ENCODE measurements at regions not wholly inside any gene's neighbourhood (a gene's known extent, or its start where the extent isn't known, plus 50 kb on each side); places are given as distances from the start of the nearest gene placed in this dataset.
"Not testable (repeated sequence)": the region's sequence is repeated elsewhere in the genome, so short reads cannot be mapped to it uniquely, and the experiment has no call there.

GRCh38 chr11:71712350-71712749 lies 120.7 kb upstream of the DEFB108B start:
- DNase-seq; in situ Hi-C loops (cut with HindIII; ENCODE audit: low pct_ligation_motif_present, low pct_unique_long_range_greater_than_20kb, low sequenced_read_pairs): not testable (repeated sequence)

GRCh38 chr11:71712846-71713245 lies 120.2 kb upstream of the DEFB108B start:
- in situ Hi-C loops (cut with HindIII; ENCODE audit: low pct_ligation_motif_present, low pct_unique_long_range_greater_than_20kb, low sequenced_read_pairs); DNase-seq: not testable (repeated sequence)

- DNase-seq; in situ Hi-C loops (cut with HindIII; ENCODE audit: low pct_ligation_motif_present, low pct_unique_long_range_greater_than_20kb, low sequenced_read_pairs): not testable (repeated sequence)
Measured at GRCh38 chr11:71714510-71714909, 118.5 kb upstream of the DEFB108B start.

- DNase-seq; in situ Hi-C loops (cut with HindIII; ENCODE audit: low pct_ligation_motif_present, low pct_unique_long_range_greater_than_20kb, low sequenced_read_pairs): not testable (repeated sequence)
Measured at GRCh38 chr11:71721840-71722239, 111.2 kb upstream of the DEFB108B start.

DNA sequence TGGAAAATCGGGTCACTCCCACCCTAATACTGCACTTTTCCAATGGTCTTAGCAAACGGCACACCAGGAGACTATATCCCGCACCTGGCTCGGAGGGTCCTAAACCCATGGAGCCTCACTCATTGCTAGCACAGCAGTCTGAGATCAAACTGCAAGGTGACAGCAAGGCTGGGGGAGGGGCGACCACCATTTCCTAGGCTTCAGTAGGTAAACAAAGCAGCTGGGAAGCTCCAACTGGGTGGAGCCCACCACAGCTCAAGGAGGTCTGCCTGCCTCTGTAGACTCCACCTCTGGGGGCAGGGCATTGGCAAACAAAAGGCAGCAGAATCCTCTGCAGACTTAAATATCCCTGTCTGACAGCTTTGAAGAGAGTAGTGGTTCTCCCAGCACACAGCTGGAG lies 109.0 kb upstream of the DEFB108B start:
- DNase-seq; in situ Hi-C loops (cut with HindIII; ENCODE audit: low pct_ligation_motif_present, low pct_unique_long_range_greater_than_20kb, low sequenced_read_pairs): not testable (repeated sequence)

DNA sequence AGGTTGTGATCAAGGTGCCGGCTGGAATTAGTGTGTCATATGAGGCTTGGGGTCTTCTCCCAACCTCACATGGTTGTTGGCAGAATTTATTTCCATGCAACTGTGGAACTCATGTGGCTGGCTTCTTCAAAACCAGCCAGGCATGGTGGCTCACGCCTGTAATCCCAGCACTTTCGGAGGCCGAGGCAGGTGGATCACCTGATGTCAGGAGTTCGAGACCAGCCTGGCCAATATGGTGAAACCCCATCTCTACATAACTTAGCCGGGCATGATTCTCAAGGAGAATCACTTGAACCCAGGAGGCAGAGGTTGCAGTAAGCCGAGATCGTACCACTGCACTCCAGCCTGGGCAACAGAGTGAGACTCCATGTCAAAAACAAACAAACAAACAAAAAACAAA lies 102.3 kb upstream of the DEFB108B start:
- in situ Hi-C loops (cut with HindIII; ENCODE audit: low pct_ligation_motif_present, low pct_unique_long_range_greater_than_20kb, low sequenced_read_pairs); DNase-seq: not testable (repeated sequence)

DNA sequence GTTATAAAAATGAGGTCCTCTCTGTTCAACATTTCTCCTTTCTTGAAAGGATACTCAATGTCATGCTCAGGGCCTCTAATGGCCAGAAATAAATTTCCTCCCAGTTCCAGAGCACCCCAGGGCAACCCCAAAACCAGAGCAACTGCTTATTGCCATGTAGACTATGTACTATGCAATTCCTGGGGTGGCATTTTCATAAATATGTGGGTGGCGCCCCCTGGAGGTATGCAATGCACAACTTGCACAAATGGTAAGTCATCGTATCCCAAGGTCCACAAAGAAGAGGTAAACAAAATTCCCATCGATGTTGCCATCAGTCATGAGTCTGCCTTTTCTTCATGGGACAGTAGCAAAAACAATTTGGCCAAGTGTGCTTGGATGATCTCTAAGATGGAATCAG lies 98.6 kb upstream of the DEFB108B start:
- in situ Hi-C loops (cut with HindIII; ENCODE audit: low pct_ligation_motif_present, low pct_unique_long_range_greater_than_20kb, low sequenced_read_pairs); DNase-seq: not testable (repeated sequence)

GRCh38 chr11:71738317-71738716 lies 94.7 kb upstream of the DEFB108B start:
- in situ Hi-C loops (cut with HindIII; ENCODE audit: low pct_ligation_motif_present, low pct_unique_long_range_greater_than_20kb, low sequenced_read_pairs); DNase-seq: not testable (repeated sequence)

DNA sequence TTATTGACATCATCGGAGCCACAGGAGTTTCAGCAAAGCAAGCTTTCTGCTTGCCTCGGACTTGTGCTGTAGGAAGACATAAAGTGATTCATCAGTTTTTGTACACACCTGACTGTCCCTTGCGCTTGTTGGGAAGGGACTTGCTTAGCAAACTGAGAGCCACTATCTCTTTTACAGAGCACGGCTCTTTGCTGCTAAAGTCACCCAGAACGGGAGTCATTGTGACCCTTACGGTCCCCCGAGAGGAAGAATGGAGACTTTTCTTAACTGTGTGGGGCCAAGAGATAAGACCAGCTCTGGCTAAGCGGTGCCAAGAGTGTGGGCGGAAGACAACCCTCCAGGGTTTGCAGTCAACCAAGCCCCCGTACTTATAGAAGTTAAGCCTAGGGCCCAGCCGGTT lies 89.6 kb upstream of the DEFB108B start:
- DNase-seq; in situ Hi-C loops (cut with HindIII; ENCODE audit: low pct_ligation_motif_present, low pct_unique_long_range_greater_than_20kb, low sequenced_read_pairs): not testable (repeated sequence)

GRCh38 chr11:71745656-71746055 lies 87.3 kb upstream of the DEFB108B start:
- DNase-seq; in situ Hi-C loops (cut with HindIII; ENCODE audit: low pct_ligation_motif_present, low pct_unique_long_range_greater_than_20kb, low sequenced_read_pairs): not testable (repeated sequence)

DNA sequence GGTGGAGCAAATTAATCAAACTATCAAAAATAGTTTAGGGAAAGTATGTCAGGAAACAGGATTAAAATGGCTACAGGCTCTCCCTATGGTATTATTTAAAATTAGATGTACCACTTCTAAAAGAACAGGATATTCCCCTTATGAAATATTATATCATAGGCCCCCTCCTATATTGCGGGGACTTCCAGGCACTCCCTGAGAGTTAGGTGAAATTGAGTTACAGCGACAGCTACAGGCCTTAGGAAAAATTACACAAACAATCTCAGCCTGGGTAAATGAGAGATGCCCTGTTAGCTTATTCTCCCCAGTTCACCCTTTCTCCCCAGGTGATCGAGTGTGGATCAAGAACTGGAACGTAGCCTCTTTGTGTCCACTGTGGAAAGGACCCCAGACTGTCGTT lies 86.7 kb upstream of the DEFB108B start:
- in situ Hi-C loops (cut with HindIII; ENCODE audit: low pct_ligation_motif_present, low pct_unique_long_range_greater_than_20kb, low sequenced_read_pairs); DNase-seq: not testable (repeated sequence)

GRCh38 chr11:71748965-71749620 lies 83.9 kb upstream of the DEFB108B start:
- in situ Hi-C loops (cut with HindIII; ENCODE audit: low pct_ligation_motif_present, low pct_unique_long_range_greater_than_20kb, low sequenced_read_pairs) = not testable (repeated sequence)
- DNase-seq = peak; percentile 13

- DNase-seq; in situ Hi-C loops (cut with HindIII; ENCODE audit: low pct_ligation_motif_present, low pct_unique_long_range_greater_than_20kb, low sequenced_read_pairs): not testable (repeated sequence)
Measured at GRCh38 chr11:71750908-71751307, 82.1 kb upstream of the DEFB108B start.

DNA sequence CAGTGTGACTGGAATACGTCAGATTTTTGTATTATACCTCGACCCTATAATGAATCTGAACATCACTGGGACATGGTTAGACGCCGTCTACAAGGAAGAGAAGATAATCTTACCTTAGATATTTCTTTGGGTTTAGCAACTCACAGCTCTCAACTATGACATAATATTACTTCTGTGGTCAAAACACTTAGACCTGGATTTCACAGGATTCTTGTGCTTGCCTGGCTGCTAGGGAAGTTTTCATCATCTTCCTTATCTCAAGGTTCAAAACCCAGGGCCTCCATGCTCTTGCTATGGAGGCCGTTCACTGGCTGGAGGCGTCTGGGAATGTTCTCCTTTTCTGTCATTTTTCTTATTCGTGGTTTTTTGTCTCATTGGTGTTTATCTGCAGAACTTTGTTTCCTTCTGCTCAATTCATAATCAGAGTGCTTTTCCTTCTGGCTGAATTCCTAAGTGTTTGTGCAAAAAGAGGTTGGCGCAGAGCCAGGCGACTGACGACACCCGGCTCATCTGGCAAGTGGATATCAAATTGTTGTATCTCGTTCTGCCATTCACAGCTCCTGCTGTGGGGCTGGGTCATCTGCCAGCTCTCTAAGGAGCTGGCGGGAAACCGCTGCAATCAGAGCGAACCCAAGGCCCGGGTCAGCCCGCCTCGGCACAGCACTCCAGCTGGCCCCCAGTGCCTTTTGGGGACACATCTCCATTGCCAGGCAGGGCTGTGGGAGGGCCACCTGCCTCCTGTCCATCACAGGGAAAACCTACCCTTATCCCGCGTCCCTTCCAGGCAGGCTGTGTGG lies 68.1 kb upstream of the DEFB108B start:
- DNase-seq; in situ Hi-C loops (cut with HindIII; ENCODE audit: low pct_ligation_motif_present, low pct_unique_long_range_greater_than_20kb, low sequenced_read_pairs): not testable (repeated sequence)

- DNase-seq; in situ Hi-C loops (cut with HindIII; ENCODE audit: low pct_ligation_motif_present, low pct_unique_long_range_greater_than_20kb, low sequenced_read_pairs): not testable (repeated sequence)
Measured at GRCh38 chr11:71767016-71767415, 66.0 kb upstream of the DEFB108B start.

DNA sequence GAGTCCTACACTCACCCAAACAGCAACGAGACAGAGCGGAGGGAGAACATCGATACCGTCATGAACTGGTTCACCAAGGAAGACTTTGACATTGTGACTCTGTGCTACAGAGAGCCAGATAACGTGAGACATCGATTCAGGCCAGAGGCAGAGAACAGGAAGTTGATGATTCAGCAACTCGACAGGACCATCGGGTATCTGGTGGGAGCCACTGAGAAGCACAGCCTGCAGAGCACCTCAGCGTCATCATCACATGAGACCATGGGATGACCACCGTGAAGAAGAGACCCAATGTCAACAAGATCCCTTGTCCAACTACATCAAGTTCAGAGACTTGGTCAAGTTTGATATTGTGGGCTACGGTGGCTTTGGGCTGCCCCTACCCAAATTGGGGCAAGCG lies 60.8 kb upstream of the DEFB108B start:
- DNase-seq; in situ Hi-C loops (cut with HindIII; ENCODE audit: low pct_ligation_motif_present, low pct_unique_long_range_greater_than_20kb, low sequenced_read_pairs): not testable (repeated sequence)

GRCh38 chr11:71774603-71775222 lies 58.3 kb upstream of the DEFB108B start:
- in situ Hi-C loops (cut with HindIII; ENCODE audit: low pct_ligation_motif_present, low pct_unique_long_range_greater_than_20kb, low sequenced_read_pairs) = no loop called here
- no peak for DNase-seq

- in situ Hi-C loops (cut with HindIII; ENCODE audit: low pct_ligation_motif_present, low pct_unique_long_range_greater_than_20kb, low sequenced_read_pairs) = not testable (repeated sequence)
Measured at GRCh38 chr11:71780116-71780515, 52.9 kb upstream of the DEFB108B start.

GRCh38 chr11:71780771-71781170 lies 52.2 kb upstream of the DEFB108B start:
- in situ Hi-C loops (cut with HindIII; ENCODE audit: low pct_ligation_motif_present, low pct_unique_long_range_greater_than_20kb, low sequenced_read_pairs); DNase-seq: not testable (repeated sequence)

More at GRCh38 chr11:71780116-71780515, 52.9 kb upstream of the DEFB108B start:
- not testable (repeated sequence) for DNase-seq

Measured in ACHN (cell line).